Activated CD8-positive, alpha-beta memory T cell treated with anti-CD3 and anti-CD28 coated beads, Interleukin-2, amount 50 U/mL, for 48 hours (primary cell): ENCODE measurements at regions not wholly inside any gene's neighbourhood (a gene's known extent, or its start where the extent isn't known, plus 50 kb on each side); places are given as distances from the start of the nearest gene placed in this dataset.
"Not testable (repeated sequence)": the region's sequence is repeated elsewhere in the genome, so short reads cannot be mapped to it uniquely, and the experiment has no call there.

Source experiments
- DNase-seq: peaks from one replicate; pipeline ENCODE4 v3.0.0-alpha.2; 2020

DNA sequence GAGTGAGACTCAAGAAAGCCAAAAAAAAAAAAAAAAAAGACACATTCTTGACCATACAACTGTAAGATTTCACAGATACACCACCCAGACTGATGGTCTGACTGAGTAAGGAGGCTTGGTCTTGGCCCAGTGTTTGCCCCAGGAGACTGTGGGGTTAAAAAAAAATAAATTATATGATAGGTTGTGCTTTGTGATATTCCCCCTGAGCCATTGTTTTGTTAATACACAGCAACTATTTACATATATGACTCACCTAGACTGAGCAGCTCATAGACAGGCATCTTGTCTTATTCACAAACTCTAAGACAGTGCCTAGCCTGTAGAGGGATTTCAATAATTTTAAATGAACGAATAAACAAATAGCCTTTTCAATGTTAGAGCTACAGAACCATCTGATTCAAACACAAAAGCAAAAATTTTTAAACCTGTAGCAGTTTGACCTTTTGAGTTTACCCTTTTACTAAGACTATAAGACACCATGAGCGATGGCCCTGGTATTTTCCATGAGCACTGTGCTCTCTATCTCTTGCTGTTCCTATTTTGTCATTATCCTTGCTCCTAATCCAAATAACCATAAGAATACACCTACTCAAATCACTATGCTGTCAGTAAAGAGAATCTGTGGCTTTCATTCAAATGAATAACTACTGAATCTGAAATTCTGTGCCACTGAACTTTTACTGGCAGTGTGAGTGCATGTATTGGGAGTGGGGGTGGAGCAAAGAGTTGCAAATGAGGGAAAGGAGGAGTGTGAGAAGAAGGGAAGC is 199.4 kb upstream of the PTBP2 start:
- DNase-seq = no peak

DNA sequence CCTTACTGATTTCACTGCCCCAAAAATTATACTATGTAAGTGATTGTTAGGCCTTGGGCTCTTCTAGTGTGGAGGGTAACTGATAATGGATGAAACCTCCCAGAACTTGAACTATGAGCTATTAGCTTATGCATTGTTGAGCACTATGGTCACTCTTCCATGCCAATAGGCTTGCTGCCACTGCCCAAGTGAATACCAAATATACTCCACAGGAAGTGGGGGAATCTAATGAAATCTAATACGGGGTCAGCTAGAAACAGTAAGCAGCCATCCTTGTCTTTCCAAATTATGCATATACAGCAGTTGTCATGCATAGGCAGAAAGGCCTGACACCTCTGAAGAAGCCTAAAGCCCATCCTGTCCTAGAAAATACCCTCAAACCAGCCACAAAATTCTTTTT is 198.7 kb upstream of the PTBP2 start:
- no peak for DNase-seq

DNA sequence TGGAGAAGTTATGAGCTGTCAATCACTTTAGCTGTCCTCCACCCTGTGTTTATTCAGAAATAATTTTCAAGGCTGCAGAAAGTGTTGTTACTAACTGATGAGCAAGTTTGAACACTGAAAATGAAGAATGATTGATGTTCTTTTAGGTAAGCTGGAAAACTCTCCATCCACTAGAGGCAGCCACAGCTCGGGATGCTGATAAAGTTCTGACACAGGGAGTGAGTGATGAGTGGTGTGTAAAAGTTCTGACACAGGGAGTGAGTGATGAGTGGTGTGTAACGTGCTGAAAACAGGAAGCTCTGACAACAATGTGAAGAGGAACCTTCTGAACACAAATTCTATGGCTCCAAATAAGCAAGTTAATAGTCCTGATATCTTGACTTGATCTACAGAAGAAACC is 197.5 kb upstream of the PTBP2 start:
- no peak for DNase-seq

DNA sequence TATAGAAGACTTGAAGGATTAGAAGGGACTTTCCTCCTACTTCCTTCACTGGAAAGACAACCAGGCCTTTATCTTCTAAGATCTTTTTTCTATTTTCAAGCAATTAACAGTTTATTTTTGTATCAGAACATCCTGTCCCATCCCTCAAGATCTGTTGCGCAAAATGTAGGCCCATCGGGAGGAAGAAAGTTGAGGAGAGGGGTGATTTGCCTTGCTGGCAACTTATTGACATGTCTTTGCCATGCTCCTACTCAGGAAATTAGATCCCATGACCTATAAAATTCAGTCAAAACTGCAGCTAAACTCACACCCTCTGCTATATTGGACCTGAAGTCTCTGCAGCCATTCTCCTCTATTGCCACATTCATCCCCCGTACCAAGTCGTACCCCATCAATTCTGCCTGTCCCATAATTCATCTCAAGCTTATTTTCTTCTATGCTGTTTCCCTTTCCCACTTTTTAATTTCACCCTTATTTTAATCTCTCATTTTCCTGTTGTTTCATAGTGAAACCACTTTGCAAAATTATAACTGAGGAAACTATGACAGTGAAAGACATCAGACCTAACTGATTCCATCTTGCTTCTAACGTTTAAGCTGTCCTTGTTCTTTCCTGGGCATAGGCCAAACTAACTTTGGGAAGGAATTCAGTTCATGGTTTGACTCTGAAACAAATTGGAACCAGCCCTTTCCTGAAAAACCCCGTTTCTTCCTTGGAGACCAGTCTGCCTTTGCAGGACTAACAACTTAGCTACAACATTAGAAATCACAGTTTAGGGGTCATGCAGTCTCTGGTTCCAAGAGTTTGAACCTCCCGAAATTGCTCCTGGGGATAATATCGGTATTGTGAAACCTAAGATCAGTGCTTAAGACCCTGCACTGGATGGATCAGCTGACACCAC is 195.7 kb upstream of the PTBP2 start:
- DNase-seq = no peak

- not testable (repeated sequence) for DNase-seq
These were observed 192.9 kb upstream of the PTBP2 start for GRCh38 chr1:96528672-96529071.

- DNase-seq = no peak
These were observed 187.8 kb upstream of the PTBP2 start for GRCh38 chr1:96533820-96534219.

DNA sequence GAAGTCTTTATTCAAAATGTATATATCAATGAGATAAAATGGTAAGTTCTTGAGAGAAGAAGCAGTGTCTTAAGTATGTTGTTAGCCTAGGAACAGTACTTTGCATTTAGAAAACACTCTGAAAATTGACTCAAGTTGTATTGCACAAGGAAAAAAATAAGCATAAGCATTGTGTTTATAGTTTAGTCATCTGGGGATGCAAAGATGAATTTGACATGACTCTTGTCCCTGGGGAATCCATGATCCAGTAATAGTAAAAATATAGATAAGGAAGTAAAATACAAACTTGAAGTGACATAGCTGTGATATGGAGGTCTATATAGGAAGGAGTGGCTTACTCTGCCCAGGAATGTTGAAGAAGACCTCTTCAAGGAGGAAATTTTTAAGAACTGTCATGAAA is 185.0 kb upstream of the PTBP2 start:
- no peak for DNase-seq

- DNase-seq = no peak
These were observed 183.4 kb upstream of the PTBP2 start for GRCh38 chr1:96538111-96538641.

- DNase-seq = no peak
These were observed 182.7 kb upstream of the PTBP2 start for GRCh38 chr1:96538883-96539282.

DNA sequence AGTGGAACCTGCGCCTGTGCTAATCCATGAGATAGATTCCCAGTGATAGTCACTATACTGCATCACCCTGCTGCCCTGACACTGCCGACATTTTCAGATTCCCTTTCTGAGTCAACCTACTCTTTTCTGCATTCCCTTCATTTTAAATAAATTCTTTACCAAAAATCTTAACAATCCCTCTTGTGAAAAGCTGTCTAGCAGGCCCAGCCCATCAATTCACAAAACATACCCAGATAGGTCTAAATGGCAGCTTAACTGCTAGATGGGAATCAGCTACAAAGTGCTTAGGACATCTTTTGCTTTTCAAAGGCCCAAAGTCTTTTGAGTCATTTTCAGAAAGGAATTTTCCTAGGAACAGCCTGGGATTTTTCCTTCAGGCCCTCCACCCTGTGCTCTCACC is 180.1 kb upstream of the PTBP2 start:
- DNase-seq = no peak

DNA sequence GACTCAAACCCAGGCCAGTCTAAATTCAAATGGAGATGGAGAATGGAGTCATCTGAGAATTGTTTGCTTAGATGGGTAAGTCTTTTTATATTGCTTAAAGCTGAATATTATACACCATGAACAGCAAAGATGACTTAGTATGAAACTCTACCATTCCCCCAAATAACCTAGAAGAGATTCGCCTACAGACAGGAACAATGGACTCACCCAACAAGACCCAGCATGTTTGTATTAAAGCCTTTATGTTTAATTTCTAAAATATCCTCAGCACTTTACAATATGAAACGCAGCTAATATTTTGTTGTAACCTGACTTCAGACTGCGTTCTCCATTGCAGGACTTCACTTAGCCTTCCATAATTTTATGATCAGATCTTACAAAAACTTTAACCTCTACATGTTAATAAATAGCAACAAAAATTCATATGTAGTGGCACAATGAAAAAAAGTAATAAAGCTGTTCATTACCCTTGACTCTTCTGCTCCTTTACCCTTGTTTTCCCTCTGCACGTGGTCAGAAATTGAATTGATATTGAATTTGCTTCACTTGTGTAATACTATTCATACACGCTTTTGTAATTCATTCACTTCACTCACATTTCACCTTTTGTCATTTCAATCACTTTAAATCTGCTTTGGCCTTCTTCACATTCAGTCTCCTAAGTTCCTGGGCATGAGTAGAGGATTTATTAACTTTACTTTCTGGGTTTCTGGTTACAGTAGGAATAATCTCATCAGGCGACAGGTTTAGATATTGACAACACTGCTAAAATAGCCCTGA is 177.3 kb upstream of the PTBP2 start:
- DNase-seq = no peak

- DNase-seq = no peak
These were observed 176.8 kb upstream of the PTBP2 start for GRCh38 chr1:96544831-96545221.

- DNase-seq = no peak
These were observed 175.5 kb upstream of the PTBP2 start for GRCh38 chr1:96545935-96546656.

- DNase-seq = no peak
These were observed 171.5 kb upstream of the PTBP2 start for GRCh38 chr1:96550061-96550460.

DNA sequence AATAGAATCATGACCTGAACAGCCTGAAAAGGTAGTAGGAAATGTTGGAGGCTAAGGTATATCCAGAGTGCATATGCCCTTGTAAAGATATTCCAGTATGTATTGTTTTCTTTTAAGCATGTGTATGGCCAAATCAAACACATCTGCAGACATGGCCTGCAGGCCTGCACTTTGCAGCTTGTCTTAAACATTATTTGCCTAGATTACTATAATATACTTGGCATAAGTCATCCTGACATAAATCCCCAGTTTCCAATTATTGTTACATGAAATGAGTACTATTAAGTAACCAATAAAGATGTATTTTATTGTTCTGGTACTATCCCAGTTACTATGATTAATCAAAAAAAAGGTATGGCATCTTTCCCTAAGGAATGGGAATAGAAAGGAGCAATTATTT is 169.1 kb upstream of the PTBP2 start:
- no peak for DNase-seq

DNA sequence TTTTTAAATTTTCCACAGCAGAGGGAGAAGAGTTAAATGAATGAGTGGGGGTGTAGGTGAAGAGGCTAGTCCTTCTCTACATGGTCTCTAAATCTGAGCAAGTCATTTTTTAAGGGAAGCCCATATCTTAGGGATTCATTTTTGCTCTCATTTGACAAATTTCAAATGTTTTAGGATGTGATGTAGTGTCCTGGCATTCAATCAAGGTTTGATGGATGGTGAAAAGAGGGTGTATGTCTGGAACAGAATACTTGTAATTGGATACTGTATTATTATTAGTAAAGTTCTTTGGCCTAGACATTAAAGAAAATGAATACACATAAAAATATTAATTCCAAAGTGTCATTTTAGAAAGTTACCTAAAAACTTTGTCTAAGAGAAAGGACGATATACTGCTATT is 167.8 kb upstream of the PTBP2 start:
- no peak for DNase-seq

DNA sequence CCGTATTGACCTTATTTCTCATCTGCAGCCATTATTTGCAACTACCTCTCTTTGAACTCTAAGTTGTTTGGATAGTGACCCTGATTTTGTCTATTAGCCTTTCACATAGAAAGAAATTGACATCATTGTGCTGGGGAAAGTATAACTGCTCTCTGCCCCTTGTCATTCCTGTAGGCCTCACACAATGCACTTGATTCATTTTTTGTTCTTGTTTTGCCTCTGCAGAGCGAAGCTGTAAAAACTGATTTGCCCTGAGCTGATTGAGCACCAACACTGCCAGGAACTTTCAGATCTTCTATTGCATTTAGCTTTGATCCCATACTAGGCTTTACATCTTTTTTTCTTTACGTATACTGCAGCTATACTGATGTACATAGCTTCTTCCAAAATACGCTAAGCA is 167.2 kb upstream of the PTBP2 start:
- no peak for DNase-seq

GRCh38 chr1:96557336-96557735 is 164.2 kb upstream of the PTBP2 start:
- DNase-seq = no peak

- no peak for DNase-seq
These were observed 162.9 kb upstream of the PTBP2 start for GRCh38 chr1:96558635-96559034.

DNA sequence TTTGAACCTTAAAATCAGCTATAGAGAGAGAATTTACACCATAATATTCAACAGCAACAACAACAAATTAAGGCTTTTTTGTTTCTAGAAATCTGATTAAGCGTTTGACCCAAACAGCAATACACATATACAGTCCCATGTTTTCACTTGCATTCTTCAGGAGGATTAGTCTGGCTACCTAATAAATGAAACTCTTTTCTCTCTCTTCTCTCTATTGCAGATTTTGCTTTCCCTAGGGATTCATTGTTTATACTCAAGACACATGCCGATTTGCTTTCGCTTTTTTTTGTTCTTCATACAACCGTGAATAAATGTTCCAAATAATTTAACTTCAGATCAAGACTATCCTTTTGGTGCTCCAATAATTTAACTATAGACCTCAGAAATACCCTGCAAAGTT is 162.4 kb upstream of the PTBP2 start:
- no peak for DNase-seq

- no peak for DNase-seq
These were observed 161.6 kb upstream of the PTBP2 start for GRCh38 chr1:96559707-96560596.
